ENCODE measurements at regions not wholly inside any gene's neighbourhood (a gene's known extent, or its start where the extent isn't known, plus 50 kb on each side); places are given as distances from the start of the nearest gene placed in this dataset.

DNA sequence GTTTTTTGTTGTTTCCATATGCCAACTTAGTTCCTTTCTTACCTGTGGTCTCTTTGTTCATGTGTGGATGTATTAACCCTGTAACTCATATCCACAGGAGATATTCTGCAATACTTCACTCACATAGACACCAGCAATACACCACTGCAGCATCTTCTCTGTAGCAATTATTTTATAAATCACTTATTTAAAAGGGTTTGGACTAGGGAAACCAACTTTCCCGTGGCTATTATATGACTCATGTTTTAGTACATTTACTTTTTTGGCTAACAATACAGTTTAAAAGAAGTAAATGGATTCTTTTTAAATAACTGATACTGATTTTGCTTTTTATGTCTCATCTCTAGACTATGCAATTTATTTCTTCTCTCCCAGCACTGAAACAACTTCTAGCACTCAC lies 488.9 kb downstream of the MBD2 start:
- Histone ChIP-seq H3K18ac (ENCODE audit: low read depth, low read length) (no peak overlapping the region), H3K4me1 (ENCODE audit: control insufficient read depth, insufficient read depth, low read length) (no peaks in the 10 kb centered on the region), H2BK20ac (ENCODE audit: low read depth, low read length) (no peak overlapping the region), H3K27me3 (ENCODE audit: control insufficient read depth, insufficient read depth, low read length) (no peaks in the 10 kb centered on the region), H3K9me1 (ENCODE audit: insufficient read depth, low read length) (no peaks in the 10 kb centered on the region), H3K36me3 (ENCODE audit: control insufficient read depth, insufficient read depth, low read length) (no peaks in the 10 kb centered on the region), H2AK5ac (ENCODE audit: low read depth, low read length) (no peak overlapping the region), H2BK15ac (ENCODE audit: low read depth, low read length) (no peak overlapping the region), H4K5ac (ENCODE audit: low read depth, low read length) (no peak overlapping the region), H3K9ac (ENCODE audit: low read depth, low read length) (no peak overlapping the region), H2BK5ac (ENCODE audit: low read depth, low read length, poor library complexity, severe bottlenecking) (no peak overlapping the region), H3K14ac (replicated peaks; ENCODE audit: low read depth, low read length) (no peak overlapping the region), H2AK9ac (replicated peaks; ENCODE audit: low read depth, low read length, poor library complexity) (no peak overlapping the region), H4K8ac (ENCODE audit: low read depth in 2 of 2, low read length in 2 of 2) (no peak overlapping the region), H3K4me3 (ENCODE audit: insufficient read depth, low read depth, low read length) (no peak overlapping the region), H4K20me1 (ENCODE audit: insufficient read depth, low read length) (no peaks in the 10 kb centered on the region), H3K79me1 (ENCODE audit: low read depth in 1 of 2, low read length in 2 of 2) (no peaks in the 10 kb centered on the region), H3K4ac (ENCODE audit: low read depth, low read length) (no peak overlapping the region), H4K91ac (ENCODE audit: insufficient read depth, low read depth, low read length) (no peak overlapping the region), H3K27ac (ENCODE audit: insufficient read depth, low read length) (no peak overlapping the region), H2BK120ac (ENCODE audit: low read depth, low read length) (no peak overlapping the region), H3K4me2 (ENCODE audit: low read depth, low read length) (no peak overlapping the region), H2AFZ (replicated peaks; ENCODE audit: low read length, poor library complexity) (no peak overlapping the region), H3K56ac (ENCODE audit: extremely low read depth, insufficient read depth, low read length) (no peak overlapping the region), H3K23ac (ENCODE audit: low read depth, low read length) (no peak overlapping the region), H3K9me3 (ENCODE audit: control insufficient read depth, insufficient read depth, low read length) (no peaks in the 10 kb centered on the region; the same call in 1 of the 2 replicates)
- TF ChIP-seq NFE2L2 (IDR thresholded peaks at IDR 0.05; ENCODE audit: low read depth, low read length) (no peak), BHLHE40 (IDR thresholded peaks at IDR 0.05; ENCODE audit: low read depth, low read length) (no peak), CEBPB (IDR thresholded peaks at IDR 0.05; ENCODE audit: low read depth, low read length) (no peak), MAFK (IDR thresholded peaks at IDR 0.05; ENCODE audit: low read depth, low read length) (no peak), RFX5 (IDR thresholded peaks at IDR 0.05; ENCODE audit: low read depth, low read length) (no peak), CHD1 (IDR thresholded peaks at IDR 0.05; ENCODE audit: low read depth, low read length) (no peak)
- TF ChIP-seq, protein P1, sequence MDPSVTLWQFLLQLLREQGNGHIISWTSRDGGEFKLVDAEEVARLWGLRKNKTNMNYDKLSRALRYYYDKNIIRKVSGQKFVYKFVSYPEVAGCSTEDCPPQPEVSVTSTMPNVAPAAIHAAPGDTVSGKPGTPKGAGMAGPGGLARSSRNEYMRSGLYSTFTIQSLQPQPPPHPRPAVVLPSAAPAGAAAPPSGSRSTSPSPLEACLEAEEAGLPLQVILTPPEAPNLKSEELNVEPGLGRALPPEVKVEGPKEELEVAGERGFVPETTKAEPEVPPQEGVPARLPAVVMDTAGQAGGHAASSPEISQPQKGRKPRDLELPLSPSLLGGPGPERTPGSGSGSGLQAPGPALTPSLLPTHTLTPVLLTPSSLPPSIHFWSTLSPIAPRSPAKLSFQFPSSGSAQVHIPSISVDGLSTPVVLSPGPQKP (IDR thresholded peaks at IDR 0.05; ENCODE audit: borderline replicate concordance, low read depth, low read length) = no peak
- dilution Hi-C loops (cut with HindIII; ENCODE audit: low sequenced_read_pairs, unreplicated experiment) (no loop called here), intact Hi-C loops (cut with micrococcal nuclease) (no loop called here), in situ Hi-C loops (cut with MboI; ENCODE audit: low sequenced_read_pairs) (no loop called here)
- no CpG with 5 or more reads among the region's 1 CpG for WGBS, 2 experiments (ENCODE audit: extremely low coverage in 2 of 2, insufficient read length in 1 of 2)
- DNase-seq = no peak
- ChIA-PET CTCF (no interaction called here), POLR2A (ENCODE audit: unreplicated experiment) (no interaction called here)
- BruUV-seq (replicated peaks) = no TSS peak
- ATAC-seq (ENCODE audit: low read depth) = no peak

All from IMR-90 (cell line).